HCT116 (cell line): ENCODE measurements at regions not wholly inside any gene's neighbourhood (a gene's known extent, or its start where the extent isn't known, plus 50 kb on each side); places are given as distances from the start of the nearest gene placed in this dataset.

Source experiments
- ATAC-seq: fragments of 200-7000 bp; cut with Tn5 transposase; 2 replicates; pipeline ENCODE4 v1.9.1; 2020; ENCODE audit warnings: mild to moderate bottlenecking, moderate library complexity
- BruUV-seq: library from RNA; stranded (reverse); fragments of 400-500 nt; replicated peaks from 2 replicates; lab custom pipeline; 2021; lab: Mats Ljungman, UMichigan
- CTCF ChIA-PET: fragments of 300-600 bp; sonication (Branson Sonifier 250); formaldehyde crosslinking; loops from one replicate; lab custom pipeline; 2021; ENCODE audit warnings: antibody characterized with exemption; lab: Charles Lee
- POLR2A ChIA-PET: fragments of 300-600, 350-600 bp; sonication (Branson Sonifier 250); formaldehyde crosslinking; loops from one replicate; lab custom pipeline; 2021; ENCODE audit warnings: antibody characterized with exemption; lab: Charles Lee
- RAD21 ChIA-PET, 2 experiments: fragments of 300-600 bp; sonication (Branson Sonifier 250); formaldehyde crosslinking; loops; one replicate each; lab custom pipeline; 2023; ENCODE audit warnings: low total read pairs in 2 of 2; ENCODE audit not compliant: uncharacterized antibody in 2 of 2, unreplicated experiment in 2 of 2, low non-redundant PET in 1 of 2; lab: Charles Lee
- DNase-seq: peaks from one replicate; pipeline ENCODE4 v3.0.0-alpha.2; 2010; ENCODE audit warnings: low read depth, low spot score
- H2AFZ ChIP-seq: fragments of 200-600 bp; shearing (Covaris generic), sonication (generic); 2 replicates; pipeline ENCODE4 v1.6.1; 2017; ENCODE audit warnings: low read depth, mixed run types, mixed read lengths, antibody characterized with exemption, low read length; ENCODE audit not compliant: poor library complexity, severe bottlenecking
- H3K27ac ChIP-seq: 2 replicates; pipeline ENCODE4 v1.5.1; 2012; ENCODE audit warnings: low read depth, low read length
- H3K27me3 ChIP-seq: fragments of 200-600 bp; sonication (generic); 2 replicates; pipeline ENCODE4 v1.6.1; 2016; ENCODE audit warnings: mixed run types, low read length, mixed read lengths; ENCODE audit not compliant: insufficient read depth
- H3K36me3 ChIP-seq, 2 experiments: fragments of 200-500 bp in 1 of 2; fragments of 200-600 bp in 1 of 2; sonication (Bioruptor generic) in 1 of 2; sonication (generic) in 1 of 2; 2 replicates each; pipeline versions ENCODE4 v1.5.1 to v1.6.1; 2014 to 2016; ENCODE audit warnings: low read length in 2 of 2, inconsistent platforms in 1 of 2, mixed read lengths in 1 of 2, mixed run types in 1 of 2; ENCODE audit not compliant: insufficient read depth in 2 of 2, control insufficient read depth in 1 of 2
- H3K4me1 ChIP-seq, 2 experiments: fragments of 200-600 bp in 1 of 2; sonication (generic) in 1 of 2; 2 replicates each; pipeline versions ENCODE4 v1.5.1 to v1.6.1; 2012 to 2017; ENCODE audit warnings: low read length in 2 of 2, inconsistent platforms in 1 of 2, mild to moderate bottlenecking in 1 of 2, mixed read lengths in 1 of 2, mixed run types in 1 of 2, moderate library complexity in 1 of 2; ENCODE audit not compliant: insufficient read depth in 2 of 2, control insufficient read depth in 1 of 2
- H3K4me2 ChIP-seq: fragments of 200-600 bp; sonication (generic); 2 replicates; pipeline ENCODE4 v1.6.1; 2017; ENCODE audit warnings: mixed run types, low read length, mixed read lengths
- H3K4me3 ChIP-seq, 2 experiments: fragments of 200-600 bp in 1 of 2; sonication (generic) in 1 of 2; replicated peaks in 1 of 2; 2 replicates each; pipeline ENCODE4 v1.5.1; 2011 to 2016; ENCODE audit warnings: low read length in 2 of 2, control low read depth in 1 of 2, low read depth in 1 of 2, mild to moderate bottlenecking in 1 of 2, mixed read lengths in 1 of 2, mixed run types in 1 of 2
- H3K79me2 ChIP-seq: fragments of 200-600 bp; sonication (generic); 2 replicates; pipeline ENCODE4 v1.6.1; 2017; ENCODE audit warnings: mild to moderate bottlenecking, mixed run types, low read length, moderate library complexity, mixed read lengths; ENCODE audit not compliant: insufficient read depth
- H3K9ac ChIP-seq: fragments of 200-600 bp; sonication (generic); 2 replicates; pipeline ENCODE4 v1.6.1; 2016; ENCODE audit warnings: low read length, mixed read lengths
- H3K9me2 ChIP-seq: fragments of 200-600 bp; sonication (generic), shearing (Covaris generic); 2 replicates; pipeline ENCODE4 v1.6.1; 2017; ENCODE audit warnings: mixed run types, mild to moderate bottlenecking, moderate library complexity; ENCODE audit not compliant: insufficient read depth
- H3K9me3 ChIP-seq, 2 experiments: fragments of 200-500 bp in 1 of 2; fragments of 200-600 bp in 1 of 2; sonication (Bioruptor generic) in 1 of 2; sonication (generic) in 1 of 2; 2 replicates each; pipeline ENCODE4 v1.6.1; 2014 to 2017; ENCODE audit warnings: low read length in 2 of 2, mixed read lengths in 2 of 2, inconsistent platforms in 1 of 2, low read depth in 1 of 2, mild to moderate bottlenecking in 1 of 2, mixed run types in 1 of 2, moderate library complexity in 1 of 2; ENCODE audit not compliant: control insufficient read depth in 1 of 2, insufficient read depth in 1 of 2
- H4K20me1 ChIP-seq: fragments of 200-600 bp; sonication (generic), shearing (Covaris generic); 2 replicates; pipeline ENCODE4 v1.6.1; 2017; ENCODE audit warnings: mixed run types, mild to moderate bottlenecking, moderate library complexity; ENCODE audit not compliant: insufficient read depth
- ATF3 ChIP-seq: IDR thresholded peaks from 2 replicates; pipeline ENCODE4 v1.6.1; 2012
- CBX3 ChIP-seq: IDR thresholded peaks from 2 replicates; pipeline ENCODE4 v1.6.1; 2012; ENCODE audit warnings: low read depth
- CEBPB ChIP-seq: IDR thresholded peaks from 2 replicates; pipeline ENCODE4 v1.6.1; 2012; ENCODE audit warnings: low read depth
- CTCF ChIP-seq, 3 experiments: fragments of 200-600 bp in 1 of 3; sonication (generic) in 1 of 3; IDR thresholded peaks in 2 of 3; conservative IDR thresholded peaks in 1 of 3; 2 replicates each; pipeline ENCODE4 v1.5.1; 2012 to 2017; ENCODE audit warnings: low read depth in 2 of 3, low read length in 2 of 3, antibody characterized with exemption in 1 of 3, borderline replicate concordance in 1 of 3, control low read depth in 1 of 3, mild to moderate bottlenecking in 1 of 3, mixed read lengths in 1 of 3, mixed run types in 1 of 3, moderate library complexity in 1 of 3; ENCODE audit not compliant: insufficient read depth in 1 of 3
- EGR1 ChIP-seq: IDR thresholded peaks from 2 replicates; pipeline ENCODE4 v1.6.1; 2012; ENCODE audit warnings: low read depth
- ELF1 ChIP-seq: IDR thresholded peaks from 2 replicates; pipeline ENCODE4 v1.6.1; 2012; ENCODE audit warnings: low read depth, borderline replicate concordance
- EZH2 ChIP-seq: fragments of 200-600 bp; sonication (generic); IDR thresholded peaks from 2 replicates; pipeline ENCODE4 v1.6.1; 2017; ENCODE audit warnings: antibody characterized with exemption, mixed run types
- EZH2phosphoT487 ChIP-seq: fragments of 200-600 bp; IDR thresholded peaks from 2 replicates; pipeline ENCODE4 v1.6.1; 2018; ENCODE audit warnings: antibody characterized with exemption, borderline replicate concordance
- FOSL1 ChIP-seq: IDR thresholded peaks from 2 replicates; pipeline ENCODE4 v1.6.1; 2012; ENCODE audit warnings: low read depth
- JUND ChIP-seq: IDR thresholded peaks from 2 replicates; pipeline ENCODE4 v1.6.1; 2012
- POLR2AphosphoS5 ChIP-seq: IDR thresholded peaks from 2 replicates; pipeline ENCODE4 v1.6.1; 2011; ENCODE audit warnings: mild to moderate bottlenecking, low read depth, low read length, moderate library complexity
- RAD21 ChIP-seq: IDR thresholded peaks from 2 replicates; pipeline ENCODE4 v1.6.1; 2012; ENCODE audit warnings: low read depth, mild to moderate bottlenecking
- SIN3A ChIP-seq: IDR thresholded peaks from 2 replicates; pipeline ENCODE4 v1.6.1; 2012; ENCODE audit warnings: low read depth
- SRF ChIP-seq: IDR thresholded peaks from 2 replicates; pipeline ENCODE4 v1.6.1; 2012; ENCODE audit warnings: low read depth
- ZBTB33 ChIP-seq: IDR thresholded peaks from 2 replicates; pipeline ENCODE4 v1.6.1; 2011; ENCODE audit warnings: mild to moderate bottlenecking, low read length, moderate library complexity; ENCODE audit not compliant: insufficient replicate concordance; ENCODE audit errors: extremely low read depth
- intact Hi-C: fragments of 100-400 bp; cut with micrococcal nuclease; formaldehyde crosslinking; loops from 2 replicates; pipeline ENCODE4 v1.10.0; 2022

GRCh38 chr13:40350283-40350992, 316.0 kb downstream of the FOXO1 start:
- H3K9me2 ChIP-seq, result no peaks in the 10 kb centered on the region
- H3K4me3 ChIP-seq, result no peak overlapping the region
- ChIA-PET CTCF (no interaction called here), POLR2A (no interaction called here), RAD21 (no interaction called here)
- BruUV-seq, result no TSS peak
- intact Hi-C loops, result no loop called here
- DNase-seq, result no peak
- no peaks in the 10 kb centered on the region for H3K79me2 ChIP-seq
- H3K4me2 ChIP-seq, result no peak overlapping the region
- no peaks in the 10 kb centered on the region for H4K20me1 ChIP-seq
- no peaks in the 10 kb centered on the region for H3K36me3 ChIP-seq
- ATAC-seq, result no peak
- no peak overlapping the region for H2AFZ ChIP-seq
- no peak overlapping the region for H3K27ac ChIP-seq
- H3K4me1 ChIP-seq, result no peaks in the 10 kb centered on the region
- no peak overlapping the region for H3K9ac ChIP-seq
- no peaks in the 10 kb centered on the region for H3K27me3 ChIP-seq
- no peak for TF ChIP-seq ZBTB33
- TF ChIP-seq EGR1, result no peak
- no peaks in the 10 kb centered on the region for H3K9me3 ChIP-seq

- ChIA-PET POLR2A (no interaction called here), CTCF (no interaction called here), RAD21 (no interaction called here)
- intact Hi-C loops, result no loop called here
- Histone ChIP-seq H2AFZ (no peak overlapping the region), H3K9me3 (no peaks in the 10 kb centered on the region), H3K27ac (no peak overlapping the region), H3K4me1 (no peaks in the 10 kb centered on the region), H3K79me2 (no peaks in the 10 kb centered on the region), H4K20me1 (no peaks in the 10 kb centered on the region), H3K9ac (no peak overlapping the region), H3K4me3 (no peak overlapping the region), H3K36me3 (no peaks in the 10 kb centered on the region), H3K9me2 (no peaks in the 10 kb centered on the region), H3K27me3 (no peaks in the 10 kb centered on the region), H3K4me2 (no peak overlapping the region)
- no TSS peak for BruUV-seq
- no peak for DNase-seq
- no peak for ATAC-seq
- TF ChIP-seq POLR2AphosphoS5 (no peak), JUND (no peak), EGR1 (no peak), CTCF (IDR thresholded peaks at IDR 0.05 in 2 of 3, conservative IDR thresholded peaks at IDR 0.05 in 1 of 3; ENCODE audit: borderline replicate concordance in 1 of 3, insufficient read depth in 1 of 3, low read depth in 2 of 3, low read length in 2 of 3) (no peak), CEBPB (no peak), RAD21 (no peak), SRF (no peak), EZH2 (no peak), CBX3 (no peak), FOSL1 (no peak), ATF3 (no peak), SIN3A (no peak), ELF1 (no peak), EZH2phosphoT487 (no peak)
Measured at GRCh38 chr13:40351537-40352379, 314.7 kb downstream of the FOXO1 start.
